ENCODE measurements at regions not wholly inside any gene's neighbourhood (a gene's known extent, or its start where the extent isn't known, plus 50 kb on each side); places are given as distances from the start of the nearest gene placed in this dataset.

DNA sequence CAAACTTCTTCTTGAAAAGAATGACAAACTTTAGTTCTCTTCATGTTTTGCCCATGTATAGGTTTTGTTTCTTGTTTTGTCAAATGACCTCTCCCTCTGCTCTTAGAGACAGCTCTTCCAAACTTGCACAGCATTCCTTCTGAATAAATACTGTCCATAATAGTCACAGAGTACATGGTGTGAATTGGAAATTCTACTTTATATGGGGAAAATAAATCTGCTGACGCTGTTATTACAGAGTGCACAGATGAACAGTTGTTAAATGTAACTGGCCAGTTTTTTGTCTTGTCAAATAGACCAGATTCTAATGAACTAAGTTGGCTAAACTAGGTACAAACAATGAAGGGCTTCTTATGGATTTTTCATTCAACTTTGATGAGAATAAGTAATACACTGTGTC, 115.8 kb upstream of the DTNA start:
- TF ChIP-seq CTCF (IDR thresholded peaks at IDR 0.05) (no peak), POLR2A (IDR thresholded peaks at IDR 0.05) (no peak)
